PC-9 (cell line): ENCODE measurements at regions not wholly inside any gene's neighbourhood (a gene's known extent, or its start where the extent isn't known, plus 50 kb on each side); places are given as distances from the start of the nearest gene placed in this dataset.

ENCODE experiments used
- BruUV-seq: library from RNA; stranded (reverse); fragments of 400-500 nt; replicated peaks from 2 replicates; lab custom pipeline; 2021; lab: Mats Ljungman, UMichigan
- CTCF ChIA-PET: fragments of 300-600 bp; sonication (Branson Sonifier 250); formaldehyde crosslinking; loops from one replicate; lab custom pipeline; 2022; ENCODE audit warnings: antibody characterized with exemption; lab: Charles Lee
- POLR2A ChIA-PET: fragments of 300-600 bp; sonication (Branson Sonifier 250); formaldehyde crosslinking; loops from one replicate; lab custom pipeline; 2022; ENCODE audit warnings: antibody characterized with exemption; ENCODE audit not compliant: unreplicated experiment; lab: Charles Lee
- DNase-seq, 2 experiments: peaks; one replicate each; pipeline versions ENCODE4 v3.0.0 to v3.0.0-alpha.2; 2015 to 2022; ENCODE audit warnings: mixed read lengths in 1 of 2
- H2AFZ ChIP-seq: fragments of 200-600 bp; sonication (generic); 2 replicates; pipeline ENCODE4 v1.8.1; 2017; ENCODE audit warnings: antibody characterized with exemption
- H3F3A ChIP-seq: fragments of 200-600 bp; sonication (generic); 2 replicates; pipeline ENCODE4 v1.8.1; 2017; ENCODE audit warnings: antibody characterized with exemption, mild to moderate bottlenecking, low read depth; ENCODE audit not compliant: insufficient read depth
- H3K27ac ChIP-seq: fragments of 200-600 bp; sonication (generic); 2 replicates; pipeline ENCODE4 v1.6.1; 2016; ENCODE audit warnings: mixed run types
- H3K27me3 ChIP-seq: fragments of 200-600 bp; sonication (generic); 2 replicates; pipeline ENCODE4 v1.6.1; 2016; ENCODE audit warnings: low read depth, mixed run types; ENCODE audit not compliant: insufficient read depth
- H3K36me3 ChIP-seq: fragments of 200-600 bp; sonication (generic); 2 replicates; pipeline ENCODE4 v1.6.1; 2016; ENCODE audit warnings: low read depth, mixed run types
- H3K4me1 ChIP-seq: fragments of 200-600 bp; sonication (generic); replicated peaks from 2 replicates; pipeline ENCODE4 v1.6.1; 2016; ENCODE audit warnings: mixed run types; ENCODE audit not compliant: insufficient read depth
- H3K4me2 ChIP-seq: fragments of 200-600 bp; sonication (generic); 2 replicates; pipeline ENCODE4 v1.6.1; 2017; ENCODE audit warnings: mixed run types
- H3K4me3 ChIP-seq: fragments of 200-600 bp; sonication (generic); 2 replicates; pipeline ENCODE4 v1.6.1; 2016; ENCODE audit warnings: mixed run types
- H3K79me2 ChIP-seq: fragments of 200-600 bp; sonication (generic); 2 replicates; pipeline ENCODE4 v1.6.1; 2017; ENCODE audit warnings: low read depth, mixed run types
- H3K9me2 ChIP-seq: fragments of 200-600 bp; sonication (generic); 2 replicates; pipeline ENCODE4 v1.8.1; 2017; ENCODE audit warnings: mild to moderate bottlenecking; ENCODE audit not compliant: insufficient read depth
- H3K9me3 ChIP-seq: fragments of 200-600 bp; sonication (generic); 2 replicates; pipeline ENCODE4 v1.8.1; 2016; ENCODE audit warnings: low read depth; ENCODE audit not compliant: insufficient read depth
- H4K20me1 ChIP-seq: fragments of 200-600 bp; sonication (generic); 2 replicates; pipeline ENCODE4 v1.8.1; 2017; ENCODE audit not compliant: insufficient read depth
- EZH2 ChIP-seq: fragments of 200-600 bp; sonication (generic); IDR thresholded peaks from 2 replicates; pipeline ENCODE4 v1.8.0; 2017; ENCODE audit warnings: antibody characterized with exemption, low read depth
- intact Hi-C: fragments of 100-400 bp; cut with micrococcal nuclease; formaldehyde crosslinking; loops from one replicate; pipeline ENCODE4 v1.10.0; 2022; ENCODE audit not compliant: unreplicated experiment
- TF ChIP-seq, protein P1 (sequence below): fragments of 200-600 bp; sonication (generic); conservative IDR thresholded peaks from 2 replicates; pipeline ENCODE4 v1.6.1; 2017; ENCODE audit warnings: mixed run types, antibody characterized with exemption, mild to moderate bottlenecking, moderate library complexity

DNA sequence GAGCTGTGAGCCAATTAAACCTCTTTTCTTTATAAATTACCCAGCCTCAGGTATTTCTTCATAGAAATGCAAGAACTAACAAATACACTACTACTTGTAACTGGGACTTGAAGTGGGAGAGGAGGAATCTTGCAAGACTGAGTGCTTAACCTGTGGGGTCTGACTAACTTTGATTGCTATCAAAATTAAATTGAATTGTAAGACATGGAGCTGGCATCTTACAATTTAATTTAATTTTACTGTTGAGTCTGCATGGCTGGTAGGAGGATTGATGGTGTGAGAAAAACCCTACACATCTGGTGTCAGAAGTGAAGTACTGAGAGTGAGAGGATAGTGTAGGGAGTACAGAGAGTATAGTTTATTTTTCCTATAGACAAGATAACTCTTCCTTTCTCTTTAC lies 1259.9 kb downstream of the CDH12 start:
- no peak overlapping the region for H3K27ac ChIP-seq
- BruUV-seq = no TSS peak
- H3K36me3 ChIP-seq = no peaks in the 10 kb centered on the region
- no peaks in the 10 kb centered on the region for H3K27me3 ChIP-seq
- no peak overlapping the region for H3K4me2 ChIP-seq
- H3F3A ChIP-seq = no peaks in the 10 kb centered on the region
- intact Hi-C loops = no loop called here
- TF ChIP-seq, protein P1, sequence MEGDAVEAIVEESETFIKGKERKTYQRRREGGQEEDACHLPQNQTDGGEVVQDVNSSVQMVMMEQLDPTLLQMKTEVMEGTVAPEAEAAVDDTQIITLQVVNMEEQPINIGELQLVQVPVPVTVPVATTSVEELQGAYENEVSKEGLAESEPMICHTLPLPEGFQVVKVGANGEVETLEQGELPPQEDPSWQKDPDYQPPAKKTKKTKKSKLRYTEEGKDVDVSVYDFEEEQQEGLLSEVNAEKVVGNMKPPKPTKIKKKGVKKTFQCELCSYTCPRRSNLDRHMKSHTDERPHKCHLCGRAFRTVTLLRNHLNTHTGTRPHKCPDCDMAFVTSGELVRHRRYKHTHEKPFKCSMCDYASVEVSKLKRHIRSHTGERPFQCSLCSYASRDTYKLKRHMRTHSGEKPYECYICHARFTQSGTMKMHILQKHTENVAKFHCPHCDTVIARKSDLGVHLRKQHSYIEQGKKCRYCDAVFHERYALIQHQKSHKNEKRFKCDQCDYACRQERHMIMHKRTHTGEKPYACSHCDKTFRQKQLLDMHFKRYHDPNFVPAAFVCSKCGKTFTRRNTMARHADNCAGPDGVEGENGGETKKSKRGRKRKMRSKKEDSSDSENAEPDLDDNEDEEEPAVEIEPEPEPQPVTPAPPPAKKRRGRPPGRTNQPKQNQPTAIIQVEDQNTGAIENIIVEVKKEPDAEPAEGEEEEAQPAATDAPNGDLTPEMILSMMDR = no peak
- no peak for TF ChIP-seq EZH2
- H2AFZ ChIP-seq = no peak overlapping the region
- no peak overlapping the region for H3K4me3 ChIP-seq
- no peaks in the 10 kb centered on the region for H3K4me1 ChIP-seq
- no peaks in the 10 kb centered on the region for H3K79me2 ChIP-seq
- no peaks in the 10 kb centered on the region for H3K9me3 ChIP-seq
- no peaks in the 10 kb centered on the region for H4K20me1 ChIP-seq
- ChIA-PET POLR2A (no interaction called here), CTCF (no interaction called here)
- no peak for DNase-seq
- H3K9me2 ChIP-seq = no peaks in the 10 kb centered on the region

DNA sequence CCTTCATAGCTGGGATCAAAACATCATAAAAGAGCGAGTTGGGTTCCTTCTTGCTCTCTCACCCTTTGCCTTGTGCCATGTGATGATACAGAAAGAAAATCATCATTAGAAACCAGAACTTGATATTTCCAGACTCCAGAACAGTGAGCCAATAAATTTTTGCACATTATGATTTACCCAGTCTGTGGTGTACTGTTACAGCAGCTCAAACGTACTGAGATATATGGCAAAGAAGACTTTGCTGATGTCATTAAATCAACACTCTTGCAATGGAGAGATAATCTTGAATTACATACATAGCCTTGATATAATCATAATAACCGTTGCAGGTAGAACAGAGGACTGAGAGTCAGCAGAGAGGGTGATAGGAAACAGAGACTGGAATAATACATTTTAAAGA lies 1271.6 kb downstream of the CDH12 start:
- no TSS peak for BruUV-seq
- H3K27me3 ChIP-seq = no peaks in the 10 kb centered on the region
- TF ChIP-seq, protein P1 = no peak
- TF ChIP-seq EZH2 = no peak
- CTCF ChIA-PET = no interaction called here
- H3K79me2 ChIP-seq = no peaks in the 10 kb centered on the region
- no peaks in the 10 kb centered on the region for H3K4me1 ChIP-seq
- H3K9me3 ChIP-seq = no peaks in the 10 kb centered on the region
- H4K20me1 ChIP-seq = no peaks in the 10 kb centered on the region
- POLR2A ChIA-PET = no interaction called here
- intact Hi-C loops = no loop called here
- DNase-seq = no peak
- no peaks in the 10 kb centered on the region for H3F3A ChIP-seq
- H3K36me3 ChIP-seq = no peaks in the 10 kb centered on the region
- no peaks in the 10 kb centered on the region for H3K9me2 ChIP-seq
- no peak overlapping the region for H3K27ac ChIP-seq
- no peak overlapping the region for H3K4me2 ChIP-seq
- no peak overlapping the region for H2AFZ ChIP-seq
- H3K4me3 ChIP-seq = no peak overlapping the region

DNA sequence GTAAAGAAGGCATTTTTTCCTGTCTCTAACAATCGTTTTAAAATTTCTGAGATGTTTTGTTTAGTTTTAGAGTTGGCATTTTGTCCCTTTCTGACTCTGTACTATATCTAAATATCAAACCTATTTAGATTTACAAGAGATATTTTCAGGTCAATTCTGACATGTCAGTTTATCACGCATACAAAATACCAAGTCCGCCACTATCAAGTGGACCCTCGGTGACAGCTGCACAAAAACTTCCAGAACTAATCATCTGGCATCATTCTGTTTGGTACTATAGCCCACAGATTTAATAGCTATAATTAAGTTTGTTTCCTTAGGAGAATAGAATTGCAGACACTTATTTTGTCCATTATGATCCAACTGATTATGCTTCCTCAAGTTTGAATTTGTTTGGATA lies 1278.2 kb downstream of the CDH12 start:
- POLR2A ChIA-PET = no interaction called here
- Histone ChIP-seq H3K27ac (no peak overlapping the region), H4K20me1 (no peaks in the 10 kb centered on the region), H3K36me3 (no peaks in the 10 kb centered on the region), H3K4me3 (no peak overlapping the region), H3F3A (no peaks in the 10 kb centered on the region), H3K9me2 (no peaks in the 10 kb centered on the region), H3K9me3 (no peaks in the 10 kb centered on the region), H3K4me2 (no peak overlapping the region), H3K27me3 (no peaks in the 10 kb centered on the region), H3K4me1 (no peaks in the 10 kb centered on the region), H2AFZ (no peak overlapping the region), H3K79me2 (no peaks in the 10 kb centered on the region)
- BruUV-seq = no TSS peak
- CTCF ChIA-PET = no interaction called here
- TF ChIP-seq, protein P1 = no peak
- TF ChIP-seq EZH2 = no peak
- intact Hi-C loops = no loop called here
- DNase-seq = no peak
